ENCODE measurements at regions not wholly inside any gene's neighbourhood (a gene's known extent, or its start where the extent isn't known, plus 50 kb on each side); places are given as distances from the start of the nearest gene placed in this dataset.
A peak's percentile ranks its signal among the peaks of the same experiment; 100 is the strongest.

GRCh38 chr11:27179334-27179733 lies 138.7 kb downstream of the BBOX1 start:
- peak; percentile 59 for DNase-seq (ENCODE audit: extremely low read depth, low read depth)
- no peak for TF ChIP-seq CTCF (IDR thresholded peaks at IDR 0.05; ENCODE audit: low read depth, low read length)

- DNase-seq (ENCODE audit: extremely low read depth, low read depth), result no peak
- no peak for TF ChIP-seq CTCF (IDR thresholded peaks at IDR 0.05; ENCODE audit: low read depth, low read length)
Measured at GRCh38 chr11:27178859-27179258, 138.2 kb downstream of the BBOX1 start.
